ENCODE measurements at regions not wholly inside any gene's neighbourhood (a gene's known extent, or its start where the extent isn't known, plus 50 kb on each side); places are given as distances from the start of the nearest gene placed in this dataset.

DNA sequence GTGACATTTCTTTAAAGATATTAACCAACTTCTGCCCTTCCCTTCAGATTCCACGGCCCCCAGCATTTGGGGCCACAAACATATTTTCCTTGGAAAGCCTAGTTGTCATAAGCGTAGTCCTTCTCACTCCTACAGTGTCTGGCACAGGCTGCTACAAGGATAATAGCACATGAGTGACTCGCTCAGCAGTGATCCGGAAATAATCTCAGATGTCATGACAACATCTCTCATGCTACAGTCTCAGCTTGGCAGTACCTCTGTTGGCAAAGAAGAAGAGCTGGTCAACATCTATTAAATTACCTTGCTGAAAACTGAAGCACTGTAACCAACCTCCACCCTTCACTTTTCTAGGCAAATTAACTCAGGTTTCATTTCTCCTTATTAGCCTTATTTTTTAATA is 351.7 kb downstream of the RAD51AP2 start:
- TF ChIP-seq, protein P1, sequence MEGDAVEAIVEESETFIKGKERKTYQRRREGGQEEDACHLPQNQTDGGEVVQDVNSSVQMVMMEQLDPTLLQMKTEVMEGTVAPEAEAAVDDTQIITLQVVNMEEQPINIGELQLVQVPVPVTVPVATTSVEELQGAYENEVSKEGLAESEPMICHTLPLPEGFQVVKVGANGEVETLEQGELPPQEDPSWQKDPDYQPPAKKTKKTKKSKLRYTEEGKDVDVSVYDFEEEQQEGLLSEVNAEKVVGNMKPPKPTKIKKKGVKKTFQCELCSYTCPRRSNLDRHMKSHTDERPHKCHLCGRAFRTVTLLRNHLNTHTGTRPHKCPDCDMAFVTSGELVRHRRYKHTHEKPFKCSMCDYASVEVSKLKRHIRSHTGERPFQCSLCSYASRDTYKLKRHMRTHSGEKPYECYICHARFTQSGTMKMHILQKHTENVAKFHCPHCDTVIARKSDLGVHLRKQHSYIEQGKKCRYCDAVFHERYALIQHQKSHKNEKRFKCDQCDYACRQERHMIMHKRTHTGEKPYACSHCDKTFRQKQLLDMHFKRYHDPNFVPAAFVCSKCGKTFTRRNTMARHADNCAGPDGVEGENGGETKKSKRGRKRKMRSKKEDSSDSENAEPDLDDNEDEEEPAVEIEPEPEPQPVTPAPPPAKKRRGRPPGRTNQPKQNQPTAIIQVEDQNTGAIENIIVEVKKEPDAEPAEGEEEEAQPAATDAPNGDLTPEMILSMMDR (IDR thresholded peaks at IDR 0.05; ENCODE audit: low read depth, low read length) = no peak
- no peak for TF ChIP-seq EZH2phosphoT487 (IDR thresholded peaks at IDR 0.05; ENCODE audit: low read depth)
